Middle frontal gyrus (tissue), 1 donor: ENCODE measurements at regions not wholly inside any gene's neighbourhood (a gene's known extent, or its start where the extent isn't known, plus 50 kb on each side); places are given as distances from the start of the nearest gene placed in this dataset.
"Not testable (repeated sequence)": the region's sequence is repeated elsewhere in the genome, so short reads cannot be mapped to it uniquely, and the experiment has no call there.

Experiments
- DNase-seq: peaks from one replicate; pipeline ENCODE4 v3.0.0-alpha.2; 2015; ENCODE audit warnings: low spot score; ENCODE audit errors: extremely low spot score

DNA sequence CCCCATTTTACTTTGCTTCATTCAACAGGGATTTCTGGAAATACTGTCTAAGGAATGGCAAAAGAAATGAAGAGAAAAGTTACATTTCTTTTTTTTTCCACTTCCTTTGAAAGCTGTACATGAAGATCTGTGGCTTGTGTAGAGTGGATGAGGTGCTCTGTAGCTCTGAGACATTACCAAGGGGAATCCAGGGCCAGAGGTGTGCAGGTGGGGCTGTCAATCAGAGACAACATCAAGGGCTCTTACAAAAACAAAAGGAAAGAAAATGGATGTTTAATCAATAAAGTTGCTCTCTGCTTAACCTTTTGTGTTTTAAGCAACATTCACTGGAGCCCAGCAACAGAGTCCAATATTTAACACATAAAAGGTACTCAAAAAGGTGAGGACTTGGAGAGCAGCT lies 391.1 kb downstream of the TMEM38B start:
- DNase-seq = no peak

DNA sequence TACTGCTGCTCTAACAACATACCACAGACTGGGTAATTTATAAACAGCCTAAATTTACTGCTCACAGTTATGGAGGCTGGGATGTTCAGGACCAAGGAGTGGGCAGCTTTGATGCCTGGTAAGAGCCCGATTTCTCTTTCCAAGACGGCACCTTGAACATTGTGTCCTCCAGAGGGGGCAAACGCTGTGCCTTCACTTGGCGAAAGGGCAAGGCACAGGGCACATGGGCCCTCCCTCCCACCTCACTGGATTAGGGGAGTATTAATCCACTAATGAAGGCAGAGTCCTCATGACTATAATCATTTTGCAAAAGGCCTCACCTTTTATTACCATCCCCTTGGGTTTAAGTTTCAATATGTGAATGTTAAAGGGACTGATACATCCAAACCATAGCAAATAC lies 397.7 kb downstream of the TMEM38B start:
- no peak for DNase-seq

DNA sequence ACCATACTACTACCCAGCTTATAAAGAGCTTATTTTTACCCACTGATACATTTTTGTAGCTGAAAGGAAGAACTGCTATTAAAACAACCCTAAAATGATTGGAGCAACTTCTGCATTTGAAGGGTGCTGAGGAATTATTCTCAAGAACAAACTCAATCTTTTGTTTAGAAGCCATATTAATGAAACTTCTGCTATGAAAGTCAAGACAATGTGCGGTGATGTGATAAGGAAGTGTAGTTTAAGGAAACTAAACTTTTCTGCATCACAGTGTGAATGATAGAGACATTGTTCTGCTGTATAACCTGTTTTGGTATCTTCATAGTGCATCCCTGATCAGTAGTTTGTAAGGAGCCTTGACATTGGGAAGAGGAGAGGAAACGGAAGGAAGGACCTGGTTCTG lies 408.5 kb downstream of the TMEM38B start:
- no peak for DNase-seq

DNA sequence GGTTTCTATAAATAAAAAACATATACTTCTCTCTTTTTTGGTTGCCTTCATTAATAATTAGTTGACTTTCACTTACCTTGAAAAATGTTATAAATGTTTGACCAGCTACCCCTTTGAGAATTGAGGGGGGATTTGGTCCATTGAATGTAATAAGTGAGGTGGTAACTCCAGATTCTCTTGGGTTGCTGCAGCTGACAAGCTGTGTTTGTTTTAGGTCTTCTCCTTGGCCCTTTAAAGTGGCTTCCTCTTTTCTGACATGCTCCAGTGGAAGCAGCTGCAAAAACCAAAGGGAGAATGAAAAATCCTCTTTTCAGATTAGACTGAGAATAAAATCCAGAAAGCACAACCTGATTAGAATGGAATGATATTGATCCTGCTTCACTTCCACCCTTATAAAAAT lies 410.5 kb downstream of the TMEM38B start:
- no peak for DNase-seq

DNA sequence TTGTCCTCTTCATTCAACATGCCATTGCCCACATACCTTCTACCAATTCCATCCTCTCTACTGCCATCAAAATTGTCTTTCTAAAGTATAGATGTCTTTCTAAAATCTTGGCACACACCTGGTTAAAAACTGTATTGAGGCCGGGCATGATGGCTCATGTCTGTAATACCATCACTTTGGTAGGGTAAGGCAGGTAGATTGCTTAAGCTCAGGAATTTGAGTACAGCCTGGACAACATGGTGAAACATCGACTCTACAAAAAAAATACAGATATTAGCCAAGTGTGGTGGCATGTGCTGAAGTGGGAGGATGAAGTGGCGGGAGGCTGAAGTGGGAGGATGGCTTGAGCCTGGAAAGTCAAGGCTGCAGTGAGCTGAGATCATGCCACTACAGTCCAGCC lies 412.1 kb downstream of the TMEM38B start:
- DNase-seq = no peak

- no peak for DNase-seq
These were observed 413.4 kb downstream of the TMEM38B start for GRCh38 chr9:106107716-106108115.

DNA sequence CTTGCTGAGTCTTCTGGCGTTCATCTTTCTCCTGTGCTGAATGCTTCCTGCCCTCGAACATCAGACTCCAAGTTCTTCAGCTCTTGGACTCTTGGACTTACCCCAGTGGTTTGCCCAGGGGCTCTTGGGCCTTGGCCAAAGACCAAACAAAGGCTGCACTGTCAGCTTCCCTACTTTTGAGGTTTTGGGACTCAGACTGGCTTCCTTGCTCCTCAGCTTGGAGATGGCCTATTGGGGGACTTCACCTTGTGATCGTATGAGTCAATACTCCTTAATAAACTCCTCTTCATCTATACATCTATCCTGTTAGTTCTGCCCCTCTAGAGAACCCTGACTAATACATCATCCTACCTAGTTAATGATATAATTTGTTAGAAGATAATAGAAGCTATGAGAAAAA lies 415.4 kb downstream of the TMEM38B start:
- not testable (repeated sequence) for DNase-seq

- no peak for DNase-seq
These were observed 416.1 kb downstream of the TMEM38B start for GRCh38 chr9:106110483-106110882.

DNA sequence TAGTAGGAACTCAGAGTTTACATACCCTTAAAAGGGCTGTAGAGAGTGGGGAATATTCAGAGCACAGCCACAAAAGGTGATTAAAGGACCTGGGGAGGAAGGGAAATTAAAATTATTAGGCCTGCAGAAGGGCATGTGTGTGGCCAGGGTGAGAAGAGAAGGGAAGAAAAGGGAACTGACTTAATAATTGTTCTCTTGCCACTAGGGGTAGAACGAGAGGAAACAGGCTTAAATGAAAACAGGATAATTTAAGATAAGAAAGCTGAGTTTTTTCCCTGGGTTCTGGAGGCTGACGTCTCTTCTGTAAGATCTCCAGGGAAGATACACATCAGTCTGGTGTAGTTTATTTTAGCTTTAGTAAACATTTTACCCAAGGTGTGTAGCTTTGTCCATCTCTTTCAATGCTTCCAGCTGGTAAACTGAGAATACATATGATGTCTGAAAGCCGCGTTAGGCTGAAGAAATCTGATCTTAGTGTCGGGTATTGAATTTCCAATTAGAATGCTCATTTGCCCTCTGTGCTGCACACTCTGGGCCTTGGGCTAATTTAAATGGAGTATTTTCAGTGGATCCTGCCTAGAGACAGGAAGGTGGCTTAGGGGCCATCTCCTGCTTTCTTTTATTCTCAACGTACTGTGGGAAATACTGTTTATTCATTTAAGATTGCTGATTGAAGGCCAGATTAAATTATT lies 416.8 kb downstream of the TMEM38B start:
- no peak for DNase-seq

DNA sequence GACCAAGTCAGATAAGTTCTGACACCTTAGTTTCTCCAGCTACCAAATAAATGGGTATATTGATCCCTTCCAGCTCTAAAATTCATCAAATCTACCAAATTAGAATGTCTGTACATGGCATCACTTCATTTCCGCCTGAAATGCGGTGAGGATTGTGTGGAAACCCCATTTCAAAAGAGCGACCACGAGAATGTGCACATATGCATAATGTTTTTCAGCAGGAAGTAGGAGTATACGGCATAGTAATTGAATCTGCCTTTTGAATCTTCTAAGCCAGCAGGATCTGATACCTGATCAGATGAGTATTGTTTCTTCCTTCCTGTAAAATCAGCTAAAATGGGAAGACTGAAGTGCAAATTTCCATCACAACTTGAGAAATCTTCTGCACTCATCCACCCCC lies 418.6 kb downstream of the TMEM38B start:
- no peak for DNase-seq

DNA sequence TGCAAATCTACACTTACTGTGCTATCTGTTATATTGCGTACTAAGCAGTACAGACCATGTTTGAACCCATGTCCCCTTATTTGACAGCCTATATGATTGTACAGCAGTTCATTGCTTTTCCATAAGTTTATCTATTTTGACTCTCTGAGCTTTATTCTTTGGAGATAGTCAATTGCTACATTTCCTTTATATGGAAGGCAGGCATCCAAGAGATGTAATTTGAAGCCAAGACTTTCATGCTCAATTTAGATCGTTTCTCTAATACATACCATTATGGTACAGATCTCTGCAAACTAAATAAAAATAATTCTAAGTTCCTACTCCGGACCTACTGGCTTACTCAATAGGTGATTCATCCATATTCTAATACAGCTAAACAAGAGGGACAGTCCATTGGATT lies 424.8 kb downstream of the TMEM38B start:
- no peak for DNase-seq

DNA sequence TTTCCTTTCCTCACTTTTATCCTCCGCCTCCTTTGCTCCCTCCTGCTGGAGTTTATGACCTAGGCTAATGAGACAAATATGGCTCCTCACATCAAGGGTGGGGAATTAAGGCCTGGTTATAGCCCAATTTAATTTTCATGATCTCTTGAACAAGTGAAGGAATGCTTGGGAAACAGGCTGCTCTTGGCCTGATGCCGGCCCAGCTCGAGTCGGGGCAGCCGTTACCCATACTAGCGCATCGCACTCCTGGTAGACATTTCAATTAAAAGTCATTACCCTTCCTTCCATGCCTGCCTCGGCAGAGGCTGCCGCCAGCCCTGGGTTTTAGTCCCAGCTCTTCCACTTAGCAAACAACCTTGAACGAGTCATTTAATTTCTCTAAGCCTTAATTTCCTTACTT lies 425.7 kb downstream of the TMEM38B start:
- no peak for DNase-seq

GRCh38 chr9:106127776-106128175 lies 433.4 kb downstream of the TMEM38B start:
- DNase-seq = no peak

GRCh38 chr9:106130374-106130773 lies 436.0 kb downstream of the TMEM38B start:
- no peak for DNase-seq

GRCh38 chr9:106143781-106144180 lies 449.4 kb downstream of the TMEM38B start:
- DNase-seq = no peak

DNA sequence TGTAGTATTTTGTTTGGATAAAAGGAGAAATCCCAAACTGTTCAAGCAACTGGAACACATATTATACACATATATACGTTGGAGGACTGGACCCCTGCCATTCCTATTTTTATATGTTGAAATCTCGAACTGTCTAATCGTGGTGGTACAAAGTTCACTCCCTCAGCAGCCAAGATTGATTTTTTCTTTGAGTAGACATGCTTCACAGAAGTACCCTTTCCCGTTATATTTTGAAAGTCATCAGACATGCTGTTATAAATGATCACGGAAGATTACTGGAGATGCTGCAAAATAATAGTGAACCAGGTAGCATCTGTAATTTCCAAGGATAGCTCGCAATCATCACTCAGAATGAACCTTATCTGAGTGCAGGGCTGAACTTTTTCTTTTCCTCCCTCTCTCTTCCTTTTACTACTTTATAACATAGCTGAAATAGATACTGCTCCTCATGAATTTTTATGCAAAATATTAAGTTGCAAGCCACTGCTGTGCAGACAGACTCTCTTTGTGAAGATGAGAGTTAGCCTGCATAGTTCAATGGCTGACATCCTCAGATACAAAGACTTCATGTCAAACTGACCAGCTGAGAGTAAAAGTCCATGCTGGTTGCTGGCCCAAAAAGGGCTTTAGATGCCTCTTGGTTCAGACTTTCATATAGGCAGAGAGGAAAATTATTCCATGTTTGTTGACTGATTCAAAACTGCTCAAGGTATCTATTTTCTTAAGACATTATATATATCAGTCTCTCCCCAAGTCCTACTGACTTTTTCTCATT lies 451.9 kb downstream of the TMEM38B start:
- no peak for DNase-seq

DNA sequence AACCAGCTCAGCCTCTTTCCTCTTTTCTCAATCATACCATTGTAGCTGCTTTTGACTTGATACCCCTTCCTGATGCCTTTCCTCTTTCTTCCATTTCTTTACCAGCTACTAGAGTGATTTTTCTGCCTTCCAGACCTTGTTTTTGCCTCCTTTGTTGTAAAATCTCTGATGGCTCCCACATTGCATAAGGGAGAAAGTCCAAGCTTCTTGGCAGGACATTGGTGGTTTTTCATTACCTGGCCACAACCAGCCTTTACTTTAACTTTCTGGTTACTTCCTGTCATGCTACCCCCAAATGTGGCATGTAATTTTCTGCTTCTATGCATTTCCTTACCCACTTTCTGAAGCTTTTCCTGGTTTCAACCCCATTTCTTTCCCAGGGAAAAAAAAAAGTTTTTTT lies 452.5 kb downstream of the TMEM38B start:
- DNase-seq = no peak

GRCh38 chr9:106149956-106150355 lies 455.6 kb downstream of the TMEM38B start:
- DNase-seq = no peak

GRCh38 chr9:106156465-106156864 lies 462.1 kb downstream of the TMEM38B start:
- no peak for DNase-seq

- DNase-seq = no peak
These were observed 477.9 kb downstream of the TMEM38B start for GRCh38 chr9:106172265-106172664.

DNA sequence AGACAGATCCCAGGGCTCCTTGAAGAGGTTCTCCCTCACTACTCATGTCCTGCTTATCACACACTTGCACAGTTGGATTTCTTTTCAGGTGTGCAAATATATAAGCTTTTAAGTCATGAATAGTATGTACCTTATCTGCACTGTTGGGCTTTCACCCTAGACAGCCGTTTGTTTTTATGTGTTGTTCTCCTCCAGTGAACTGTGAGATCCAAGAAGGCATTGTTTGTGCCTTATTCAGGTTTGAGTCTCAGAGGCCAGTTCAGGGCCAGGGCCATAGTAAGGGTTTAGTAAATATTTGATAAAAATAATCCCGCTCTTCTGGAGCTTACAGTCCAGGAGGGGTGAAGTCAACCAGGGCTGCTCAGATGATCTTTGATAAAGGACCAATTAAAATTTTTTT lies 480.0 kb downstream of the TMEM38B start:
- DNase-seq = no peak

- no peak for DNase-seq
These were observed 482.9 kb downstream of the TMEM38B start for GRCh38 chr9:106177216-106177615.

- DNase-seq = no peak
These were observed 484.9 kb downstream of the TMEM38B start for GRCh38 chr9:106179191-106179590.
